ENCODE measurements at regions not wholly inside any gene's neighbourhood (a gene's known extent, or its start where the extent isn't known, plus 50 kb on each side); places are given as distances from the start of the nearest gene placed in this dataset.

DNA sequence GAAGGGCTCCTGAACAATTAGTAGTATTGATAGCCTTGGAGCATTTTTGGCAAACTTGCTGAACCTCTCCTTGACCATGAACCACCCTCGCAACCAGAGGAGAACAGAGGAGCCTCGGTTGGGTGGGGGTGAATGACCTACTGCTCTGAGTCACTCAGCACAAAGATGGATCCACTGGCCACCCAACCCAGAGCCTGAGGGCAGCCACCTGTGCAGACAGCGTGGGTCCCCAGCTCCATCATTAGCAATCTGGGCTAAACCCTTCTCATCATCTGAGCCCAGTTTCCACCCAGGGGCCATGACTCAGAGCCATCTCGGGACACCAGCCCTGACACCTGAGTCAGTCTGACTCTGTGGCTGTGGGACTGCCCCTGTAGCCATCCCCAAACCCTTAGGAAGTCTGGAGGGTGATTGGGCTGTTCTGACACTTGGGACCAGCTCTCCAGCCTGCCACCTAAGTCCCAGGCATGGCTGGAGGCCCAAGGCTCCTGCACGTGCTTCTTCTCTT lies 171.8 kb upstream of the GPR26 start:
- Histone ChIP-seq H3K4me1 (ENCODE audit: control insufficient read depth, insufficient read depth, low read length) (peaks cover 30% of the 10 kb centered on the region), H3K36me3 (ENCODE audit: control insufficient read depth, insufficient read depth, low read length) (no peaks in the 10 kb centered on the region), H3K27me3 (ENCODE audit: control insufficient read depth, insufficient read depth, low read length, poor library complexity, severe bottlenecking) (no peaks in the 10 kb centered on the region), H3K4me3 (ENCODE audit: insufficient read depth, low read depth, low read length) (no peak overlapping the region), H3K27ac (ENCODE audit: insufficient read depth, low read depth, low read length, poor library complexity, severe bottlenecking) (no peak overlapping the region), H3K9me3 (ENCODE audit: control insufficient read depth, low read length) (no peaks in the 10 kb centered on the region)
- 93 to 97% methylated on average over 5 of the region's 5 CpGs for WGBS, 2 experiments

DNA sequence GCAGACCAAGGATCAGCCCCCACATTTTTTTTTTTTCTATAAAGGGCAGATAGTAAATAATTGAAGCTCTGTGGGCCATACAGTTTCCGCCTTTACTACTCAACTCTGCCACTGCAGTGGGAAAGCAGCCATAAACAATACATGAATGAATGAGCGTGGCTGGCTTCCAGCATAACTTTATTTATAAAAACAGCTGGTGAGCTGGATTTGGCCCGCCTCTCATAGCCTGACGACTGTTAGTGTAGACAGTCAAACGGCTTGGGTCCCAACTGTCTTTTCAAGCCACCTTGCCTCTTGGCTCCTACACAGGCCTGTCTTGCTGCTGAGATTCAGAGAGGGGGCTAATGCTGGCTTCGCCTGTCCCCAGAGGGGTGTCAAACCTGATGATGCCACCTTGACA lies 169.8 kb upstream of the GPR26 start:
- peaks cover 20% of the 10 kb centered on the region for H3K4me1 ChIP-seq (ENCODE audit: control insufficient read depth, insufficient read depth, low read length)
- no peaks in the 10 kb centered on the region for H3K27me3 ChIP-seq (ENCODE audit: control insufficient read depth, insufficient read depth, low read length, poor library complexity, severe bottlenecking)
- H3K27ac ChIP-seq (ENCODE audit: insufficient read depth, low read depth, low read length, poor library complexity, severe bottlenecking) = no peak overlapping the region
- no peaks in the 10 kb centered on the region for H3K9me3 ChIP-seq (ENCODE audit: control insufficient read depth, low read length)
- no peak overlapping the region for H3K4me3 ChIP-seq (ENCODE audit: insufficient read depth, low read depth, low read length)
- no peaks in the 10 kb centered on the region for H3K36me3 ChIP-seq (ENCODE audit: control insufficient read depth, insufficient read depth, low read length)
- 81 to 85% methylated on average over 6 of the region's 6 CpGs for whole genome bisulfite sequencing, 2 experiments

DNA sequence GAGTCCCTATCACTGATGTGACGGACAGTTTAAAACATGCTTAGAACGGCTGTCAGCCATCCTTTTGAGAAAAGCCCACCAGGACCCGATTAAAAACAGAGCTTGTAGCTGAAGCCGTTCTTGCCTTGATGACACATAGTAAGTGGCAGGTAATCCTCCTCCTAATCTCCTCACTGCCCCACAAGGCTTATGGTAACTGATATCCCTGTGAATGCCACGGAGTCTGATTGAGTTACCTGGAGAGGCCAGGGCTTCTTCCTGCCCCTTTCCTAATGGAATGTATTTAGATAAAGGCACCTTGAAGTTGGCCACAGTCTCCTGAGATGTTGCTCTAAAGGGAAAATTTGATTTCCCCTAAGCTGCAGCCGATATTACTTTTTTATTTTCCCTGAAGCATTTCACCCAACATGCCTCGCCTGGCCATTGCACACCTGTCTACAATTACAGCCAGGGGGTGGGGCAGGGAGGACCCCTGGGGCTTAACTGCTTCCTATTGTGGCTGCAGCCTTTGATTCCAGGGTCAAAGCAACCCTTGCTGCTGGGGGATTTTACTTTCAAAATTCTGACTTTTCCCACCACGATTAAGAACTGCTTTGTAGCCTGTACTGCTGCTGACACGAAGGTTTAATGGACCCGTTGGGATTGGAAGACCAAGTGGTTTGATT lies 169.0 kb upstream of the GPR26 start:
- Histone ChIP-seq H3K4me1 (ENCODE audit: control insufficient read depth, insufficient read depth, low read length) (peaks cover 12% of the 10 kb centered on the region), H3K36me3 (ENCODE audit: control insufficient read depth, insufficient read depth, low read length) (no peaks in the 10 kb centered on the region), H3K27ac (ENCODE audit: insufficient read depth, low read depth, low read length, poor library complexity, severe bottlenecking) (no peak overlapping the region), H3K9me3 (ENCODE audit: control insufficient read depth, low read length) (no peaks in the 10 kb centered on the region), H3K27me3 (ENCODE audit: control insufficient read depth, insufficient read depth, low read length, poor library complexity, severe bottlenecking) (no peaks in the 10 kb centered on the region), H3K4me3 (ENCODE audit: insufficient read depth, low read depth, low read length) (no peak overlapping the region)
- 66 to 69% methylated on average over 10 of the region's 10 CpGs for WGBS, 2 experiments

DNA sequence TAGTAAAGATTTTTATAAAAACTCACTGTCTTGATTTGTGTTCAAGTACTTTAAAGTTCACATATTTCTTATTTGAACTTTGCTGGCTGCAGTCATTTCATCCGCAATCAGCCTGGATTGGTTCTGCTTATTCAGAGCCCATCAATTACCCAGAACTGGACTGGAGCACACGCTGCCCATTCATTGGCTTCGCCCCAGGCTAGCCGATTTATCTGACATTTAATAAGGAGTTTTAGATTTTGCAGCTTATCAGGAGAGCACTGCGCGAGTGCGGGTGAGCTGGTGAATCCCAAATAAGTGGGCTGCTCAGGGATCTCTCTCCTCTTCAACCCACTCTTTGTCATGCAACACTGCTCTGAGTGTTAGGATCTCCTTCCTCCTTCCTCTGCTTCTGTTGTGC lies 166.0 kb upstream of the GPR26 start:
- Histone ChIP-seq H3K27ac (ENCODE audit: insufficient read depth, low read depth, low read length, poor library complexity, severe bottlenecking) (no peak overlapping the region), H3K36me3 (ENCODE audit: control insufficient read depth, insufficient read depth, low read length) (no peaks in the 10 kb centered on the region), H3K4me1 (ENCODE audit: control insufficient read depth, insufficient read depth, low read length) (peaks cover 11% of the 10 kb centered on the region), H3K4me3 (ENCODE audit: insufficient read depth, low read depth, low read length) (no peak overlapping the region), H3K9me3 (ENCODE audit: control insufficient read depth, low read length) (no peaks in the 10 kb centered on the region), H3K27me3 (ENCODE audit: control insufficient read depth, insufficient read depth, low read length, poor library complexity, severe bottlenecking) (no peaks in the 10 kb centered on the region)
- 90 to 91% methylated on average over 7 of the region's 7 CpGs for WGBS, 2 experiments

DNA sequence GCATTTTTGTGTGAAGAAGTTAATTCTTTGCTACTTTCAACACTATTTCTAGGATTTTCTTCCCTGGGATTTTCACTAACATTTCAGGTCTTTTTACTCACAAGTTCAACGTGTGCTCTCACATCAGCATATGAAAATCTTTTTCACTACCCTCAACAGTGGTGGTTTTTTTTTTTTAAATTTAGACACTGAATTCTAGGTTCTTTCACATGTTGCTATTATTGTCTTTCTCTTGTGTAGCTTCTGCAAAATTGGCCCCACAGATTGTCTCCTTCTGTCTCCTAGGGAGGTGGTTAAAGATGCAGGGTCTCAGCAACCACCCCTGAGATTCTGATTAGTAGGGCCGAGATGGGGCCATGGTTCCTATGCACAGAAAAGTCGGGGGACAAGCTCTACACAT lies 165.0 kb upstream of the GPR26 start:
- H3K27me3 ChIP-seq (ENCODE audit: control insufficient read depth, insufficient read depth, low read length, poor library complexity, severe bottlenecking) = no peaks in the 10 kb centered on the region
- no peak overlapping the region for H3K4me3 ChIP-seq (ENCODE audit: insufficient read depth, low read depth, low read length)
- no peaks in the 10 kb centered on the region for H3K9me3 ChIP-seq (ENCODE audit: control insufficient read depth, low read length)
- H3K4me1 ChIP-seq (ENCODE audit: control insufficient read depth, insufficient read depth, low read length) = peaks cover 11% of the 10 kb centered on the region
- 85 to 89% methylated on average over 3 of the region's 3 CpGs for WGBS, 2 experiments
- H3K27ac ChIP-seq (ENCODE audit: insufficient read depth, low read depth, low read length, poor library complexity, severe bottlenecking) = no peak overlapping the region
- H3K36me3 ChIP-seq (ENCODE audit: control insufficient read depth, insufficient read depth, low read length) = no peaks in the 10 kb centered on the region

DNA sequence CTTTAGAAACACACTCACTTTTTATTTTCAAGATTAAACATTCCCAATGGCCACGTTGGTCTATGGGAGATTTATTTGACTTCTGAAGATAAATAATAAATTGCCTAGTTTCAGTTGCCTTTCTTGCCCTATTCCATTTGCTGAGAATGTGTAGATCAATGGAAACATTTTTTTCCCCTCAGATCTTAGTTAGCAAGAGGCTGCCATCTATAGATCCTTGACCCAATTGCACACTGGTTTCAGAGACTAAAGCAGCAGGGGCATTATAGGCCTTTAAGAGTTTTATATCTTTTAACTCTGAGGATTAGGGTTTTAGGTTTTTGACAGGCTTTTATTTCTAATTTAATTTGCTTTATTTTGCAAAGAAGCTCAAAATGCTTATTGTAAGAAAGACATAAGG lies 163.2 kb upstream of the GPR26 start:
- no peaks in the 10 kb centered on the region for H3K27me3 ChIP-seq (ENCODE audit: control insufficient read depth, insufficient read depth, low read length, poor library complexity, severe bottlenecking)
- no peaks in the 10 kb centered on the region for H3K4me1 ChIP-seq (ENCODE audit: control insufficient read depth, insufficient read depth, low read length)
- H3K4me3 ChIP-seq (ENCODE audit: insufficient read depth, low read depth, low read length) = no peak overlapping the region
- no peaks in the 10 kb centered on the region for H3K9me3 ChIP-seq (ENCODE audit: control insufficient read depth, low read length)
- no peak overlapping the region for H3K27ac ChIP-seq (ENCODE audit: insufficient read depth, low read depth, low read length, poor library complexity, severe bottlenecking)
- H3K36me3 ChIP-seq (ENCODE audit: control insufficient read depth, insufficient read depth, low read length) = no peaks in the 10 kb centered on the region
- 92% methylated on average over 1 of the region's 1 CpG; no CpG with 5 or more reads in 1 of the 2 experiments for WGBS, 2 experiments

DNA sequence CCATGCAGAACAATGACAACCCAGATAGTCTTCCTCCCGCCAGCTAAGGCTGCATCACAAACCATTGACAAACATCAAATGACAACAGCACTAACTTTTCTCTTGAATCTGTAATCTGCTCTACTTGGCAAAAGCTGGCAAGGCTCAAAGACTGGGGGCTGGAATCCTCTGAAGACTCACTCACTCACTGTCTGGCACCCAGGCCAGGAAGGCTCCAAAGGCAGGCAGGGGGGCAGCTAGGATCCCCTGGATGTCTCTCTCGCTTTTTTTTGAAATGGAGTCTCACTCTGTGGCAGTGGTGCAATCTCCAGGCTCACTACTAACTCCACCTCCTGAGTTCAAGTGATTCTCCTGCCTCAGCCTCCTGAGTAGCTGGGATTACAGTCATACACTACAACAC lies 159.7 kb upstream of the GPR26 start:
- H3K4me3 ChIP-seq (ENCODE audit: insufficient read depth, low read depth, low read length) = no peak overlapping the region
- H3K9me3 ChIP-seq (ENCODE audit: control insufficient read depth, low read length) = no peaks in the 10 kb centered on the region
- H3K27ac ChIP-seq (ENCODE audit: insufficient read depth, low read depth, low read length, poor library complexity, severe bottlenecking) = no peak overlapping the region
- H3K27me3 ChIP-seq (ENCODE audit: control insufficient read depth, insufficient read depth, low read length, poor library complexity, severe bottlenecking) = no peaks in the 10 kb centered on the region
- H3K4me1 ChIP-seq (ENCODE audit: control insufficient read depth, insufficient read depth, low read length) = no peaks in the 10 kb centered on the region
- WGBS, 2 experiments = 85 to 87% methylated on average over 2 of the region's 2 CpGs
- no peaks in the 10 kb centered on the region for H3K36me3 ChIP-seq (ENCODE audit: control insufficient read depth, insufficient read depth, low read length)

DNA sequence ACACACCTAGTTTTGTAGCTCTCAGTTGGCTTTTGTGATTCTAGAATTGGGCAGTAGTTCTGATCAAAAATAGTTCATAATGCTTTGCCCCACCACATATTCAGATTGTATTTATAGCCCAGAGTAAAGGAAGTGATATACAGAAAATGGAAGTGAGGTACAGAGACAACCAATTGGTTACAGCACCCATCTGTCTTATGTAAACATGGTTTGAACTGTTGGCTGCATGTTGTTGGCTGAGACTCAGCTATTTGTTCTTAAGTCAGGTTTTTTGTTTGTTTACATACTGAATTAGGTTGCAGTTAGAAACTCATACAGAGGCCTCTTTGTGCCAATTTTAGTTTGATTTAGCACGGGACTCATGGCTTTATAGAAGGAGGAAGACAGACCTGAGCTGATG lies 158.9 kb upstream of the GPR26 start:
- Histone ChIP-seq H3K36me3 (ENCODE audit: control insufficient read depth, insufficient read depth, low read length) (no peaks in the 10 kb centered on the region), H3K4me3 (ENCODE audit: insufficient read depth, low read depth, low read length) (no peak overlapping the region), H3K9me3 (ENCODE audit: control insufficient read depth, low read length) (no peaks in the 10 kb centered on the region), H3K4me1 (ENCODE audit: control insufficient read depth, insufficient read depth, low read length) (no peaks in the 10 kb centered on the region), H3K27ac (ENCODE audit: insufficient read depth, low read depth, low read length, poor library complexity, severe bottlenecking) (no peak overlapping the region), H3K27me3 (ENCODE audit: control insufficient read depth, insufficient read depth, low read length, poor library complexity, severe bottlenecking) (no peaks in the 10 kb centered on the region)
- WGBS, 2 experiments = 85% methylated on average over 1 of the region's 1 CpG

DNA sequence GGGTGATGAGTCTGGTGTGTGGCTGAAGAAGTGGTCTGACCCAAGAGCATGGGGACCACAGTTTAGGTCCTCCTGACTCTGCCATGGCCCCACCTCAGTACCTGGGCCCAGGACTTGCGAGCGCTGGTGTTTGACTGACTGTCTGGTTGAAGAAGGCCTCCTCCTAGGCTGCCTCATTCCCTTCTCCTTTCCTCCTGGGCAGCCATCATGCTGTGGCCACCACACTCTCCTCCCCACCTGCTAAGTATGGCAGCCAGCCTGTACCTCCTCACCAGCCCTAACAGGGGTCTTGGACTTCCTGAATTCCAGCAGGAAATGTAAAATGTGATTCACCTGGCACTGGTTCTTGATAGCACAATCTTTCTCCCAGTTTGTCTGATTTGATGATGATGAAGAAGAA lies 156.8 kb upstream of the GPR26 start:
- WGBS, 2 experiments = 96 to 100% methylated on average over 2 of the region's 2 CpGs
- Histone ChIP-seq H3K27me3 (ENCODE audit: control insufficient read depth, insufficient read depth, low read length, poor library complexity, severe bottlenecking) (no peaks in the 10 kb centered on the region), H3K4me3 (ENCODE audit: insufficient read depth, low read depth, low read length) (no peak overlapping the region), H3K4me1 (ENCODE audit: control insufficient read depth, insufficient read depth, low read length) (peaks cover 6% of the 10 kb centered on the region), H3K9me3 (ENCODE audit: control insufficient read depth, low read length) (no peaks in the 10 kb centered on the region), H3K27ac (ENCODE audit: insufficient read depth, low read depth, low read length, poor library complexity, severe bottlenecking) (no peak overlapping the region), H3K36me3 (ENCODE audit: control insufficient read depth, insufficient read depth, low read length) (no peaks in the 10 kb centered on the region)

DNA sequence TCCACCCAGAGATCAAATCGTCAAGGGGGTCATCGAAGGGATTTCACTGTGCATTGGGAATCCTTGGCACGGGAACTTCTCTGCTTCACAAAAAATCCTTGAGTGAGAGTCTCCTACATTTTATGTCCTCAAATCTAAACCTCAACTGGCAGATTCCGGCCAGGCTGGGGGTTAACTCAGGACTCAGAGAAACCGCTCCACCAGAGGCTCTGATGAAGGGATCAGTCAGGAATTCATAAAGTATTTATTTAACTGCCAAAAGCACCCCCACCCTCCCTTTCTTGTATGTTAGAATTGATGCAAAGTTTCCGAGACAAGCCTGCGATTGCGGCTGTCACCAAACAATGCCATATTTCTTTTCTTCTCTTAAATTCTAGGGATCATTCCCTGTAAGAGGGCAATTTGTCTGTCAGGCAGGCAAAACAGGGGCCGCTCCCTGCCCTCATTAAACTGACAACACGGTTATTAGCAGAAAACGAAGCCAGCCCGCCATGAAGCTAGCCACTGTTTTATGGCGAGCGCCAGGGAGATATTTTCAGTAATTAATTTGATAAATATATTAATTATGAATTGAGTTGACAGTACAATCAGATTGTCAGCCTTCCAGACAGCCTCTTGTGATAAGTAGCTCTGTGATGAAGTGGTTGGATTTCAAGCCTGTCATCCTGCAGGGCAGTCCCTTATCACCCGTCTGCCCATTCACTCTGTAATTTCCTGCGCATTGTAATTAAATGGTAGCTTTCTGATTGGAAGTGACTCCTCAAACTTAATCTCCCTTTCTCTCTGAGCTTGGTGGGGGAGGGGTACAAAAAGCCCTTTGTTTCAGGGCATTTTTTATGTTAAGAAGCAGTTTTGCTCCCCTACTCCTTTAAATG lies 153.0 kb upstream of the GPR26 start:
- peaks cover 6% of the 10 kb centered on the region for H3K4me1 ChIP-seq (ENCODE audit: control insufficient read depth, insufficient read depth, low read length)
- no peaks in the 10 kb centered on the region for H3K36me3 ChIP-seq (ENCODE audit: control insufficient read depth, insufficient read depth, low read length)
- no peaks in the 10 kb centered on the region for H3K9me3 ChIP-seq (ENCODE audit: control insufficient read depth, low read length)
- H3K4me3 ChIP-seq (ENCODE audit: insufficient read depth, low read depth, low read length) = no peak overlapping the region
- WGBS, 2 experiments = 77 to 79% methylated on average over 15 to 16 of the region's 16 CpGs
- H3K27ac ChIP-seq (ENCODE audit: insufficient read depth, low read depth, low read length, poor library complexity, severe bottlenecking) = no peak overlapping the region
- no peaks in the 10 kb centered on the region for H3K27me3 ChIP-seq (ENCODE audit: control insufficient read depth, insufficient read depth, low read length, poor library complexity, severe bottlenecking)
